OCI-LY7 (cell line): ENCODE measurements at regions not wholly inside any gene's neighbourhood (a gene's known extent, or its start where the extent isn't known, plus 50 kb on each side); places are given as distances from the start of the nearest gene placed in this dataset.

ENCODE experiments used
- CTCF ChIP-seq: fragments of 200-600 bp; sonication (generic); conservative IDR thresholded peaks from 2 replicates; pipeline ENCODE4 v1.5.1; 2014; ENCODE audit warnings: mild to moderate bottlenecking, antibody characterized with exemption, low read length, moderate library complexity, mixed read lengths
- EZH2phosphoT487 ChIP-seq: fragments of 200-600 bp; sonication (generic); IDR thresholded peaks from 2 replicates; pipeline ENCODE4 v1.6.1; 2018; ENCODE audit warnings: low read depth, borderline replicate concordance, mild to moderate bottlenecking, mixed run types, antibody characterized with exemption, low read length, moderate library complexity, mixed read lengths

DNA sequence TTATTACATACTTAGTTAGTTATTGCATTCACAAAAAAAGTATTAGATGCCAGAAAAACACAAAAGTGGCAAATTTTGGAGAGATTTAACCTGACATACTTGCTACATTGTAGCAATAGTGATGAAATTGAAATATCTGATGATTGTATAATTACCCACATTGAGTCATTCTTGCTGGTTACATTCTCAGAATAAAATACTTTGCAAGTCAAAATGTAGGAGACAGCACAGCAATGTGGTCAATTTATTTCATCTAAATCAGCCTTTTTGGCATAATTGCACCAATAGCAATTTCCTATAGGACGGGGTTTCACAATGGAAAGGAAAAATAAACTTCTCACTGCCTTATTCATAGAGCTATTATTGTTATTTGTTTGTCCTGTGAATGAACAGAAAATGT, 125.0 kb upstream of the ETV6 start:
- TF ChIP-seq CTCF (no peak), EZH2phosphoT487 (no peak)
